GM23338 (cell line): ENCODE measurements at regions not wholly inside any gene's neighbourhood (a gene's known extent, or its start where the extent isn't known, plus 50 kb on each side); places are given as distances from the start of the nearest gene placed in this dataset.

Experiments used
- ATAC-seq: fragments of 200-7000 bp; cut with Tn5 transposase; 3 replicates; pipeline ENCODE4 v1.9.1; 2020
- DNase-seq: peaks from one replicate; pipeline ENCODE4 v3.0.0-alpha.2; 2015; ENCODE audit warnings: low spot score
- H2AFZ ChIP-seq: fragments of 200-600 bp; sonication (generic); 2 replicates; pipeline ENCODE4 v1.8.0; 2016; ENCODE audit warnings: antibody characterized with exemption, mild to moderate bottlenecking, moderate library complexity
- H3F3A ChIP-seq: fragments of 200-600 bp; sonication (generic); replicated peaks from 2 replicates; pipeline ENCODE4 v1.8.0; 2017; ENCODE audit warnings: antibody characterized with exemption, mixed run types, low read depth
- H3K27ac ChIP-seq: fragments of 200-600 bp; sonication (generic); 2 replicates; pipeline ENCODE4 v1.6.1; 2016; ENCODE audit warnings: low read depth
- H3K27me3 ChIP-seq: fragments of 200-600 bp; sonication (generic); 2 replicates; pipeline ENCODE4 v1.8.0; 2016; ENCODE audit warnings: mild to moderate bottlenecking, mixed run types, moderate library complexity; ENCODE audit not compliant: insufficient read depth
- H3K36me3 ChIP-seq: fragments of 200-600 bp; sonication (generic); 2 replicates; pipeline ENCODE4 v1.8.0; 2016; ENCODE audit warnings: mild to moderate bottlenecking; ENCODE audit not compliant: insufficient read depth
- H3K4me1 ChIP-seq: fragments of 200-600 bp; sonication (generic); 2 replicates; pipeline ENCODE4 v1.8.0; 2016; ENCODE audit warnings: mild to moderate bottlenecking, moderate library complexity; ENCODE audit not compliant: insufficient read depth
- H3K4me2 ChIP-seq: fragments of 200-600 bp; sonication (generic); 2 replicates; pipeline ENCODE4 v1.7.1; 2017; ENCODE audit warnings: mixed run types
- H3K4me3 ChIP-seq: fragments of 200-600 bp; sonication (generic); 2 replicates; pipeline ENCODE4 v1.6.1; 2016; ENCODE audit warnings: mixed run types
- H3K79me2 ChIP-seq: fragments of 200-600 bp; sonication (generic); replicated peaks from 2 replicates; pipeline ENCODE4 v1.8.0; 2017; ENCODE audit warnings: mild to moderate bottlenecking; ENCODE audit not compliant: insufficient read depth
- H3K9me2 ChIP-seq: fragments of 200-600 bp; sonication (generic); 2 replicates; pipeline ENCODE4 v1.8.0; 2017; ENCODE audit not compliant: insufficient read depth
- H4K20me1 ChIP-seq: fragments of 200-600 bp; sonication (generic); replicated peaks from 2 replicates; pipeline ENCODE4 v1.8.0; 2017; ENCODE audit warnings: mild to moderate bottlenecking; ENCODE audit not compliant: insufficient read depth
- H3K27ac Mint-ChIP-seq: 2 replicates; pipeline ENCODE4 v1.8.0; 2020; ENCODE audit warnings: inconsistent platforms, mild to moderate bottlenecking, moderate library complexity, mixed read lengths
- H3K27me3 Mint-ChIP-seq: 3 replicates; pipeline ENCODE4 v1.8.0; 2022; ENCODE audit warnings: low read depth, mild to moderate bottlenecking, moderate library complexity, mixed read lengths, inconsistent platforms; ENCODE audit not compliant: insufficient read depth, poor library complexity
- H3K36me3 Mint-ChIP-seq: 3 replicates; pipeline ENCODE4 v1.8.0; 2021; ENCODE audit warnings: low read depth, mild to moderate bottlenecking, inconsistent platforms, moderate library complexity, mixed read lengths
- H3K4me1 Mint-ChIP-seq: 3 replicates; pipeline ENCODE4 v1.8.0; 2020; ENCODE audit warnings: mild to moderate bottlenecking, inconsistent platforms, mixed read lengths
- H3K4me3 Mint-ChIP-seq: 3 replicates; pipeline ENCODE4 v1.8.0; 2021; ENCODE audit warnings: moderate library complexity, mild to moderate bottlenecking, inconsistent platforms, mixed read lengths
- H3K9me3 Mint-ChIP-seq: 3 replicates; pipeline ENCODE4 v1.8.0; 2020; ENCODE audit warnings: moderate library complexity, mild to moderate bottlenecking, inconsistent platforms, mixed read lengths
- CREB1 ChIP-seq: fragments of 250-450 bp; sonication (Bioruptor Pico); IDR thresholded peaks from 2 replicates; pipeline ENCODE4 v1.5.0; 2020; ENCODE audit warnings: low read depth, mild to moderate bottlenecking, moderate library complexity
- CTCF ChIP-seq, 2 experiments: fragments of 200-600 bp in 1 of 2; sonication (generic) in 1 of 2; conservative IDR thresholded peaks; 2 replicates each; pipeline versions ENCODE4 v1.5.1 to v1.6.1; 2016 to 2017; ENCODE audit warnings: antibody characterized with exemption in 2 of 2, low read depth in 2 of 2, mild to moderate bottlenecking in 2 of 2, moderate library complexity in 1 of 2
- EZH2 ChIP-seq: fragments of 200-600 bp; sonication (generic); IDR thresholded peaks from one replicate; pipeline ENCODE4 v1.8.0; 2017; ENCODE audit warnings: antibody characterized with exemption, mild to moderate bottlenecking, low read depth; ENCODE audit not compliant: unreplicated experiment
- EZH2phosphoT487 ChIP-seq: fragments of 200-600 bp; sonication (generic); IDR thresholded peaks from one replicate; pipeline ENCODE4 v1.8.1; 2018; ENCODE audit warnings: antibody characterized with exemption; ENCODE audit not compliant: unreplicated experiment
- JUNB ChIP-seq: IDR thresholded peaks from one replicate; pipeline ENCODE4 v1.6.1; 2016; ENCODE audit warnings: antibody characterized with exemption; ENCODE audit not compliant: unreplicated experiment
- NANOG ChIP-seq: IDR thresholded peaks from 2 replicates; pipeline ENCODE4 v1.6.1; 2016; ENCODE audit warnings: antibody characterized with exemption, borderline replicate concordance
- POLR2AphosphoS5 ChIP-seq: IDR thresholded peaks from 2 replicates; pipeline ENCODE4 v1.6.1; 2016; ENCODE audit warnings: antibody characterized with exemption, low read depth
- STAT1 ChIP-seq: IDR thresholded peaks from one replicate; pipeline ENCODE4 v1.6.1; 2016; ENCODE audit warnings: antibody characterized with exemption; ENCODE audit not compliant: unreplicated experiment
- ZNF114 ChIP-seq: fragments of 250-450 bp; sonication (Bioruptor Pico); IDR thresholded peaks from 2 replicates; pipeline ENCODE4 v1.5.0; 2020; ENCODE audit warnings: mild to moderate bottlenecking, moderate library complexity
- ZNF331 ChIP-seq: fragments of 250-450 bp; sonication (Bioruptor Pico); IDR thresholded peaks from 2 replicates; pipeline ENCODE4 v1.5.0; 2020; ENCODE audit warnings: low read depth, mild to moderate bottlenecking, moderate library complexity
- ZNF462 ChIP-seq: fragments of 250-450 bp; sonication (Bioruptor Pico); IDR thresholded peaks from 2 replicates; pipeline ENCODE4 v1.5.0; 2020; ENCODE audit warnings: mild to moderate bottlenecking, moderate library complexity
- TF ChIP-seq, protein P1 (sequence below): IDR thresholded peaks from one replicate; pipeline ENCODE4 v1.6.1; 2018; ENCODE audit warnings: antibody characterized with exemption; ENCODE audit not compliant: unreplicated experiment
- TF ChIP-seq, protein P2 (sequence below): IDR thresholded peaks from 2 replicates; pipeline ENCODE4 v1.6.1; 2016; ENCODE audit warnings: antibody characterized with exemption

- Mint-ChIP-seq H3K27me3 (no peaks in the 10 kb centered on the region), H3K27ac (no peak overlapping the region), H3K9me3 (no peaks in the 10 kb centered on the region), H3K36me3 (peaks cover under 1% of the 10 kb centered on the region; the same call in 1 of the 3 replicates), H3K4me3 (no peak overlapping the region), H3K4me1 (no peaks in the 10 kb centered on the region)
- Histone ChIP-seq H3K9me2 (no peaks in the 10 kb centered on the region), H3K4me1 (no peaks in the 10 kb centered on the region), H2AFZ (no peak overlapping the region), H3K4me2 (no peak overlapping the region), H3F3A (no peaks in the 10 kb centered on the region), H4K20me1 (no peaks in the 10 kb centered on the region), H3K36me3 (no peaks in the 10 kb centered on the region), H3K27me3 (no peaks in the 10 kb centered on the region), H3K79me2 (no peaks in the 10 kb centered on the region), H3K27ac (no peak overlapping the region), H3K4me3 (no peak overlapping the region)
- TF ChIP-seq CREB1 (CRISPR knock-in tag) (no peak), EZH2 (no peak), ZNF114 (CRISPR knock-in tag) (no peak), CTCF (conservative IDR thresholded peaks at IDR 0.05; ENCODE audit: low read depth in 2 of 2) (no peak), ZNF462 (CRISPR knock-in tag) (no peak), ZNF331 (CRISPR knock-in tag) (no peak), EZH2phosphoT487 (no peak), NANOG (no peak), STAT1 (no peak), JUNB (no peak), POLR2AphosphoS5 (no peak)
- TF ChIP-seq, protein P1, sequence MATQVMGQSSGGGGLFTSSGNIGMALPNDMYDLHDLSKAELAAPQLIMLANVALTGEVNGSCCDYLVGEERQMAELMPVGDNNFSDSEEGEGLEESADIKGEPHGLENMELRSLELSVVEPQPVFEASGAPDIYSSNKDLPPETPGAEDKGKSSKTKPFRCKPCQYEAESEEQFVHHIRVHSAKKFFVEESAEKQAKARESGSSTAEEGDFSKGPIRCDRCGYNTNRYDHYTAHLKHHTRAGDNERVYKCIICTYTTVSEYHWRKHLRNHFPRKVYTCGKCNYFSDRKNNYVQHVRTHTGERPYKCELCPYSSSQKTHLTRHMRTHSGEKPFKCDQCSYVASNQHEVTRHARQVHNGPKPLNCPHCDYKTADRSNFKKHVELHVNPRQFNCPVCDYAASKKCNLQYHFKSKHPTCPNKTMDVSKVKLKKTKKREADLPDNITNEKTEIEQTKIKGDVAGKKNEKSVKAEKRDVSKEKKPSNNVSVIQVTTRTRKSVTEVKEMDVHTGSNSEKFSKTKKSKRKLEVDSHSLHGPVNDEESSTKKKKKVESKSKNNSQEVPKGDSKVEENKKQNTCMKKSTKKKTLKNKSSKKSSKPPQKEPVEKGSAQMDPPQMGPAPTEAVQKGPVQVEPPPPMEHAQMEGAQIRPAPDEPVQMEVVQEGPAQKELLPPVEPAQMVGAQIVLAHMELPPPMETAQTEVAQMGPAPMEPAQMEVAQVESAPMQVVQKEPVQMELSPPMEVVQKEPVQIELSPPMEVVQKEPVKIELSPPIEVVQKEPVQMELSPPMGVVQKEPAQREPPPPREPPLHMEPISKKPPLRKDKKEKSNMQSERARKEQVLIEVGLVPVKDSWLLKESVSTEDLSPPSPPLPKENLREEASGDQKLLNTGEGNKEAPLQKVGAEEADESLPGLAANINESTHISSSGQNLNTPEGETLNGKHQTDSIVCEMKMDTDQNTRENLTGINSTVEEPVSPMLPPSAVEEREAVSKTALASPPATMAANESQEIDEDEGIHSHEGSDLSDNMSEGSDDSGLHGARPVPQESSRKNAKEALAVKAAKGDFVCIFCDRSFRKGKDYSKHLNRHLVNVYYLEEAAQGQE, result no peak
- TF ChIP-seq, protein P2, sequence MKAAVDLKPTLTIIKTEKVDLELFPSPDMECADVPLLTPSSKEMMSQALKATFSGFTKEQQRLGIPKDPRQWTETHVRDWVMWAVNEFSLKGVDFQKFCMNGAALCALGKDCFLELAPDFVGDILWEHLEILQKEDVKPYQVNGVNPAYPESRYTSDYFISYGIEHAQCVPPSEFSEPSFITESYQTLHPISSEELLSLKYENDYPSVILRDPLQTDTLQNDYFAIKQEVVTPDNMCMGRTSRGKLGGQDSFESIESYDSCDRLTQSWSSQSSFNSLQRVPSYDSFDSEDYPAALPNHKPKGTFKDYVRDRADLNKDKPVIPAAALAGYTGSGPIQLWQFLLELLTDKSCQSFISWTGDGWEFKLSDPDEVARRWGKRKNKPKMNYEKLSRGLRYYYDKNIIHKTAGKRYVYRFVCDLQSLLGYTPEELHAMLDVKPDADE, result no peak
- DNase-seq (no peak), ATAC-seq (no peak)
Measured at GRCh38 chr13:56888455-56888854, 252.3 kb upstream of the PRR20A start.
